CD8-positive, alpha-beta memory T cell (primary cell): ENCODE measurements at regions not wholly inside any gene's neighbourhood (a gene's known extent, or its start where the extent isn't known, plus 50 kb on each side); places are given as distances from the start of the nearest gene placed in this dataset.
"Not testable (repeated sequence)": the region's sequence is repeated elsewhere in the genome, so short reads cannot be mapped to it uniquely, and the experiment has no call there.

Source experiments
- CTCF ChIA-PET: fragments of 350-600 bp; sonication (Branson Sonifier 250); formaldehyde crosslinking; loops from one replicate; lab custom pipeline; 2021; ENCODE audit warnings: antibody characterized with exemption; lab: Charles Lee
- POLR2A ChIA-PET: fragments of 350-600 bp; sonication (Branson Sonifier 250); formaldehyde crosslinking; loops from one replicate; lab custom pipeline; 2021; ENCODE audit warnings: antibody characterized with exemption; lab: Charles Lee
- DNase-seq, 5 donors: peaks; one replicate each; pipeline versions ENCODE4 v3.0.0 to v3.0.0-alpha.2; 2020 to 2022; ENCODE audit warnings: mixed read lengths in 1 of 5
- H3K27ac ChIP-seq: one replicate; pipeline ENCODE4 v1.7.0; 2013; ENCODE audit warnings: low read depth, mild to moderate bottlenecking, low read length, moderate library complexity
- H3K27me3 ChIP-seq: 2 replicates; pipeline ENCODE4 v1.7.0; 2013; ENCODE audit warnings: low read length, mild to moderate bottlenecking; ENCODE audit not compliant: insufficient read depth, poor library complexity, severe bottlenecking
- H3K36me3 ChIP-seq: 2 replicates; pipeline ENCODE4 v1.7.0; 2013; ENCODE audit warnings: mild to moderate bottlenecking, low read length, moderate library complexity; ENCODE audit not compliant: insufficient read depth
- H3K4me1 ChIP-seq: 2 replicates; pipeline ENCODE4 v1.7.0; 2013; ENCODE audit warnings: mild to moderate bottlenecking, low read length, moderate library complexity; ENCODE audit not compliant: insufficient read depth
- H3K4me3 ChIP-seq: 2 replicates; pipeline ENCODE4 v1.7.0; 2013; ENCODE audit warnings: mild to moderate bottlenecking, low read length
- H3K9me3 ChIP-seq: 2 replicates; pipeline ENCODE4 v1.7.0; 2013; ENCODE audit warnings: mild to moderate bottlenecking, low read length
- H3K27ac Mint-ChIP-seq, 8 donors: one replicate each; pipeline ENCODE4 v1.8.0; 2020 to 2021; ENCODE audit warnings: mixed read lengths in 8 of 8, mild to moderate bottlenecking in 6 of 8, inconsistent platforms in 3 of 8, moderate library complexity in 3 of 8
- H3K27me3 Mint-ChIP-seq, 2 donors: one replicate each; pipeline ENCODE4 v1.8.0; 2020 to 2021; ENCODE audit warnings: mixed read lengths in 2 of 2, mild to moderate bottlenecking in 1 of 2, moderate library complexity in 1 of 2
- H3K36me3 Mint-ChIP-seq, 3 donors: one replicate each; pipeline ENCODE4 v1.8.0; 2020 to 2021; ENCODE audit warnings: mixed read lengths in 3 of 3, inconsistent platforms in 1 of 3, mild to moderate bottlenecking in 1 of 3
- H3K4me1 Mint-ChIP-seq, 3 donors: one replicate each; pipeline ENCODE4 v1.8.0; 2020 to 2021; ENCODE audit warnings: mixed read lengths in 3 of 3, inconsistent platforms in 1 of 3, mild to moderate bottlenecking in 1 of 3
- H3K4me3 Mint-ChIP-seq, 7 donors: one replicate each; pipeline ENCODE4 v1.8.0; 2020 to 2021; ENCODE audit warnings: mixed read lengths in 7 of 7, mild to moderate bottlenecking in 6 of 7, moderate library complexity in 4 of 7, inconsistent platforms in 2 of 7
- H3K9me3 Mint-ChIP-seq, 5 donors: one replicate each; pipeline ENCODE4 v1.8.0; 2020 to 2022; ENCODE audit warnings: mixed read lengths in 5 of 5, mild to moderate bottlenecking in 3 of 5, moderate library complexity in 2 of 5, inconsistent platforms in 1 of 5

- POLR2A ChIA-PET, result no interaction called here
- CTCF ChIA-PET, result no interaction called here
- Mint-ChIP-seq H3K4me1 (no peaks in the 10 kb centered on the region), H3K27me3 (peaks cover 10 to 21% of the 10 kb centered on the region in 2 donors), H3K36me3 (no peaks in the 10 kb centered on the region), H3K4me3 (no peak overlapping the region), H3K9me3 (no peaks in the 10 kb centered on the region), H3K27ac (no peak overlapping the region)
- H3K9me3 ChIP-seq, result no peaks in the 10 kb centered on the region
- no peaks in the 10 kb centered on the region for H3K27me3 ChIP-seq
- H3K4me1 ChIP-seq, result no peaks in the 10 kb centered on the region
- H3K27ac ChIP-seq, result no peak overlapping the region
- DNase-seq, result no peak
- H3K4me3 ChIP-seq, result no peak overlapping the region
- H3K36me3 ChIP-seq, result no peaks in the 10 kb centered on the region
Measured at GRCh38 chr1:30660241-30660640, 63.1 kb downstream of the MATN1 start.

GRCh38 chr1:30659702-30660101 lies 63.7 kb downstream of the MATN1 start:
- no peak overlapping the region for H3K27ac ChIP-seq
- Mint-ChIP-seq H3K27me3 (peaks cover 9 to 21% of the 10 kb centered on the region in 2 donors), H3K36me3 (no peaks in the 10 kb centered on the region), H3K4me3 (no peak overlapping the region), H3K27ac (no peak overlapping the region), H3K4me1 (no peaks in the 10 kb centered on the region), H3K9me3 (peaks cover 0 to 2% (median 0%) of the 10 kb centered on the region in 5 donors)
- ChIA-PET POLR2A (no interaction called here), CTCF (no interaction called here)
- no peaks in the 10 kb centered on the region for H3K27me3 ChIP-seq
- H3K36me3 ChIP-seq, result no peaks in the 10 kb centered on the region
- no peak overlapping the region for H3K4me3 ChIP-seq
- DNase-seq, result no peak
- H3K4me1 ChIP-seq, result no peaks in the 10 kb centered on the region
- no peaks in the 10 kb centered on the region for H3K9me3 ChIP-seq

- DNase-seq, result peak in 1 of 5 donors; percentile 24
- peaks cover 9 to 21% of the 10 kb centered on the region in 2 donors for H3K27me3 Mint-ChIP-seq
- H3K27me3 ChIP-seq, H3K36me3 ChIP-seq, H3K4me1 ChIP-seq, POLR2A ChIA-PET, CTCF ChIA-PET, H3K4me1 Mint-ChIP-seq, H3K36me3 Mint-ChIP-seq, H3K9me3 Mint-ChIP-seq, H3K27ac Mint-ChIP-seq, H3K9me3 ChIP-seq, H3K27ac ChIP-seq, H3K4me3 Mint-ChIP-seq, H3K4me3 ChIP-seq: not testable (repeated sequence)
Measured at GRCh38 chr1:30658375-30658774, 65.0 kb downstream of the MATN1 start.

- CTCF ChIA-PET, result no interaction called here
- no peaks in the 10 kb centered on the region for H3K4me1 Mint-ChIP-seq
- H3K27ac ChIP-seq, result no peak overlapping the region
Measured at GRCh38 chr1:30658014-30658336, 65.4 kb downstream of the MATN1 start.

DNA sequence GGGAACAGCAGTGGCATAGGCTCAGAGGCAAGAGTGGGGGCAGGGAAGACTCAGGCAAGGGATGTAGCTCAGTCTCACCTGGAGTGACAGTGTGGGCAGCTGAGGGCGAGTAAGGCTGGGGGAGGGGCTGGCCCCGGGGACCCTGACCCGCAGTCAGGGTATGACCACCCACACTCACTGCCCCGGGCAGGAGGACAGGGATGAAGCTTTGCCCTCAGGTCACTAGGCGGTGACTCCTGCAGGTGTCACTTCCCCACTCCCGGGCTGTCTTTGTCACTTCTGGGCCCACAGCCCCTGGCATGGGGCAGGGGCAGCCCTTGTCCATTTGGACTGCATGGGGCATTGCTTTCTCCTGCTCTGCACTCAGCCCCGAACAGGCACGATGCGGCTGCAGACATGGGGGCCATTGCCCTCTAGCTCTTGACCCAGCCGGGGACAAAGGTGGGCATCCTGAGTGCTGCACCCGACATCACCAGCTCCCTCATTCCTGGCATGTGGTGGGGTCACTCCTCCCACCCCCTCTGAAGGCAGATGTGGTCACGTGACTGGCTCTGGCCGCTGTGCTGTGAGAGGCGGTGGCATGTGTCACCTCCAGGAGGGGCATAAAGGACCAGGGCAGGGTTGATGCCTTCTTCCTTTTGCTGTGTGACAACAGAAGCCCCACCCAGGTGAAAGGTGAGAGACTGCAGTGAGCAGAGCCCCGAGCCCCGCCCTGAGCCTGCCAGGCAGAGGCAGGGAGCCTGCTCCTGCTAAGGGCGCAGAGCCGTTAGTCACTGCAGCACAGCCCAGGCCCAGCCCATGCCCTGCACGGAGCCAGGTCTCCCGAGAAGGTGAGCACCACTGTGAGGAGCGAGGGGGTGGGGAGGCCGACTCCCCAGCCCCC lies 66.0 kb downstream of the MATN1 start:
- DNase-seq, result peak in 1 of 5 donors; percentile 24
- Histone ChIP-seq H3K27me3 (no peaks in the 10 kb centered on the region), H3K36me3 (no peaks in the 10 kb centered on the region), H3K4me3 (no peak overlapping the region), H3K9me3 (no peaks in the 10 kb centered on the region), H3K27ac (no peak overlapping the region), H3K4me1 (no peaks in the 10 kb centered on the region)
- H3K4me3 Mint-ChIP-seq, result no peak overlapping the region
- H3K27me3 Mint-ChIP-seq, result peaks cover 9 to 21% of the 10 kb centered on the region in 2 donors
- no peak overlapping the region for H3K27ac Mint-ChIP-seq
- peaks cover 0 to under 1% (median 0%) of the 10 kb centered on the region in 3 donors for H3K36me3 Mint-ChIP-seq
- ChIA-PET CTCF (no interaction called here), POLR2A (no interaction called here)
- no peaks in the 10 kb centered on the region for H3K4me1 Mint-ChIP-seq
- peaks cover 0 to 2% (median 0%) of the 10 kb centered on the region in 5 donors for H3K9me3 Mint-ChIP-seq

More at GRCh38 chr1:30658014-30658336, 65.4 kb downstream of the MATN1 start:
- Mint-ChIP-seq H3K9me3 (peaks cover 0 to 2% (median 0%) of the 10 kb centered on the region in 5 donors), H3K4me3 (no peak overlapping the region), H3K27ac (peak overlapping the region in 1 of 8 donors; percentile 47), H3K27me3 (peaks cover 9 to 21% of the 10 kb centered on the region in 2 donors), H3K36me3 (no peaks in the 10 kb centered on the region)
- DNase-seq, result no peak
- POLR2A ChIA-PET, result no interaction called here
- no peaks in the 10 kb centered on the region for H3K27me3 ChIP-seq
- no peaks in the 10 kb centered on the region for H3K36me3 ChIP-seq
- no peaks in the 10 kb centered on the region for H3K4me1 ChIP-seq
- H3K4me3 ChIP-seq, result no peak overlapping the region
- no peaks in the 10 kb centered on the region for H3K9me3 ChIP-seq

GRCh38 chr1:30656171-30656940 lies 67.0 kb downstream of the MATN1 start:
- Histone ChIP-seq H3K36me3 (no peaks in the 10 kb centered on the region), H3K4me3 (no peak overlapping the region), H3K9me3 (no peaks in the 10 kb centered on the region), H3K4me1 (no peaks in the 10 kb centered on the region), H3K27me3 (no peaks in the 10 kb centered on the region), H3K27ac (no peak overlapping the region)
- Mint-ChIP-seq H3K27ac (no peak overlapping the region), H3K27me3 (peaks cover 9 to 21% of the 10 kb centered on the region in 2 donors), H3K4me3 (no peak overlapping the region), H3K4me1 (no peaks in the 10 kb centered on the region), H3K9me3 (peaks cover 0 to 2% (median 0%) of the 10 kb centered on the region in 5 donors), H3K36me3 (peaks cover 0 to 1% (median 0%) of the 10 kb centered on the region in 3 donors)
- POLR2A ChIA-PET, result no interaction called here
- CTCF ChIA-PET, result no interaction called here
- DNase-seq, result no peak

- H3K27me3 ChIP-seq, result no peaks in the 10 kb centered on the region
- H3K36me3 Mint-ChIP-seq, result peaks cover 0 to 1% (median 0%) of the 10 kb centered on the region in 3 donors
- H3K4me1 Mint-ChIP-seq, result peaks cover 0 to 1% (median 0%) of the 10 kb centered on the region in 3 donors
- H3K27me3 Mint-ChIP-seq, result peaks cover 11 to 22% of the 10 kb centered on the region in 2 donors
- peaks cover 0 to 2% (median 0%) of the 10 kb centered on the region in 5 donors for H3K9me3 Mint-ChIP-seq
- no peak for DNase-seq
- H3K27ac Mint-ChIP-seq, result no peak overlapping the region
- H3K4me3 ChIP-seq, result no peak overlapping the region
- no peaks in the 10 kb centered on the region for H3K9me3 ChIP-seq
- ChIA-PET POLR2A (no interaction called here), CTCF (no interaction called here)
- no peaks in the 10 kb centered on the region for H3K4me1 ChIP-seq
- no peaks in the 10 kb centered on the region for H3K36me3 ChIP-seq
- no peak overlapping the region for H3K4me3 Mint-ChIP-seq
- no peak overlapping the region for H3K27ac ChIP-seq
Measured at GRCh38 chr1:30655672-30656071, 67.7 kb downstream of the MATN1 start.

GRCh38 chr1:30654188-30654587 lies 69.2 kb downstream of the MATN1 start:
- H3K9me3 ChIP-seq, result no peaks in the 10 kb centered on the region
- ChIA-PET POLR2A (no interaction called here), CTCF (no interaction called here)
- H3K4me1 Mint-ChIP-seq, result peaks cover 0 to 5% (median 0%) of the 10 kb centered on the region in 3 donors
- H3K4me3 Mint-ChIP-seq, result no peak overlapping the region
- no peak overlapping the region for H3K27ac ChIP-seq
- H3K4me3 ChIP-seq, result no peak overlapping the region
- no peaks in the 10 kb centered on the region for H3K27me3 ChIP-seq
- no peaks in the 10 kb centered on the region for H3K36me3 ChIP-seq
- peaks cover 16 to 29% of the 10 kb centered on the region in 2 donors for H3K27me3 Mint-ChIP-seq
- peaks cover 0 to 2% (median 0%) of the 10 kb centered on the region in 5 donors for H3K9me3 Mint-ChIP-seq
- H3K27ac Mint-ChIP-seq, result peak overlapping the region in 1 of 8 donors; percentile 17
- H3K36me3 Mint-ChIP-seq, result peaks cover 0 to 1% (median 0%) of the 10 kb centered on the region in 3 donors
- DNase-seq, result no peak
- no peaks in the 10 kb centered on the region for H3K4me1 ChIP-seq
